GF-D8 (cell line): ENCODE measurements at regions not wholly inside any gene's neighbourhood (a gene's known extent, or its start where the extent isn't known, plus 50 kb on each side); places are given as distances from the start of the nearest gene placed in this dataset.
"Not testable (repeated sequence)": the region's sequence is repeated elsewhere in the genome, so short reads cannot be mapped to it uniquely, and the experiment has no call there.

ENCODE experiments used
- DNase-seq: peaks from one replicate; lab custom pipeline; 2025; lab: John Stamatoyannopoulos, UW

- DNase-seq, result not testable (repeated sequence)
These were observed 108.2 kb upstream of the IKBKE start for GRCh38 chr1:206361978-206362543.

GRCh38 chr1:206362994-206363393 is 107.3 kb upstream of the IKBKE start:
- DNase-seq, result not testable (repeated sequence)

- DNase-seq, result not testable (repeated sequence)
These were observed 105.0 kb upstream of the IKBKE start for GRCh38 chr1:206365271-206365670.

GRCh38 chr1:206366131-206366530 is 104.1 kb upstream of the IKBKE start:
- DNase-seq, result not testable (repeated sequence)

DNA sequence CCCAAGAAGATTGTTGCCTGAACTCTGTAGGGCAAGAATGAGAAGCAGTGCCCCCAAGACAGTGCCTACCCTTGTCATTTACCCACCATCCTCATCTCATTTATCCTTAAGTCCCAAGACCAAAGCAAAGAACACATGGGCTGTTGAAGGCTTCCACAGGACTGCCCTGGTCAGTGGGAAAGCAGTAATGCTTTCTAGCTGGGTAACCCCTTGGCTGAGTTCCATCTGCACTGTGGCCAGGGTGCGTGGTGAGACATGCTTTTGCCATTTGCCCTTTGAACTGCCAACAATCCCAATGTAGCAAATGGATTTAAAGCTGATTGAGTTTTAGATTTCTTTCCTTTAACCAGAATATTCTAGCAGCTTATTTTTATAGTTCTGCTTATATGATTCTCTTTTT is 103.5 kb upstream of the IKBKE start:
- DNase-seq, result not testable (repeated sequence)

- DNase-seq, result not testable (repeated sequence)
These were observed 102.2 kb upstream of the IKBKE start for GRCh38 chr1:206367955-206368622.

DNA sequence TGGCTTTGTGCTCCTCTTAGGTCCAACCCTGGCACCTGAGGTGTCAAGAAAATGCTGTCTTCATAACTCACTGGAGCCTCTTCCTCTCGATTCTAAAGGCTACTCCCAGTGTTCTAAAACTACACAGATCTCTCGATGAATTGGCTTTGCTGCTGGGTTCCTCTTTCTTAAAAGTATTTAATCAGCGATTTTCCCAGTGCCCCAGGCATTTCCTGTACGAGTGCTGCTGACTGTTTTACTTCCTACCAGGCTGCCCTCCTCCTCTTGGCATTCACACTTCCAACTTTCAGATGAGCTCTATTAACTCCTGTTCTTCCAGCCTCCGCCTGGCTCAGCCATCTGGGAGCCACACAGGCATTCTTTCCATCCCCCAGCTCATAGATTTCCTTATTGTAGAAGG is 95.6 kb upstream of the IKBKE start:
- not testable (repeated sequence) for DNase-seq

DNA sequence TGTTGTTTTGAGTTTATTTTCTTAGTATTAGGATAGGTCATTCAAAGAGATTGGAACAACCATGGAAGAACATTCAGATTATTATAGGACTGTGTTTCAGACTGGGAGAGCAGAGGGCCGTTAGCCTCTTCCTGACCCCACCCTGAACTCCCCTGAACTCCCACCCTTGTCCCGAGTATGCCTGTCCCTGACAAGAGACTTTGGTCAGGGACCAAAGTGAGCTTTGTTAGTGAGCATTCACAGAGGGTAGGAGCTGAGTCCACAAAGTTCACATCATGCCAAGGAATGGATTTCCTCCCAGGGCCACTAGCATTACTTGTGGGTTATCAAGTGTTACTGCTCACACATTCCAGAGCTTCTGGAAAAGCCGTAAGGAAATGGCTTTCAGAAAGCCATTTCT is 94.7 kb upstream of the IKBKE start:
- not testable (repeated sequence) for DNase-seq

DNA sequence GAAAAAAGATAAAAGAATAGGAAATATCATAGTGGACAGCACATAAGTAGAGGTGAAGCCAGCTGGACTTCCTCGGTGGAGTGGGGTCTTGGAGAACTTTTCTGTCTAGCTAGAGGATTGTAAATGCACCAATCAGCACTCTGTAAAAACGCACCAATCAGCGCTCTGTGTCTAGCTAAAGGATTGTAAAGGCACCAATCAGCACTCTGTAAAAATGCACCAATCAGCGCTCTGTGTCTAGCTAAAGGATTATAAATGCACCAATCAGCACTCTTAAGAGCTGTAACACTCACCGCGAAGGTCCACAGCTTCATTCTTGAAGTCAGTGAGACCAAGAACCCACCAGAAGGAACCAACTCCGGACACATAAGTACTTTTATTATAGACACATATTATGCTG is 91.8 kb upstream of the IKBKE start:
- DNase-seq, result not testable (repeated sequence)

- DNase-seq, result not testable (repeated sequence)
These were observed 91.0 kb upstream of the IKBKE start for GRCh38 chr1:206379245-206379644.

GRCh38 chr1:206380163-206380790 is 90.0 kb upstream of the IKBKE start:
- DNase-seq, result peak; percentile 61

DNA sequence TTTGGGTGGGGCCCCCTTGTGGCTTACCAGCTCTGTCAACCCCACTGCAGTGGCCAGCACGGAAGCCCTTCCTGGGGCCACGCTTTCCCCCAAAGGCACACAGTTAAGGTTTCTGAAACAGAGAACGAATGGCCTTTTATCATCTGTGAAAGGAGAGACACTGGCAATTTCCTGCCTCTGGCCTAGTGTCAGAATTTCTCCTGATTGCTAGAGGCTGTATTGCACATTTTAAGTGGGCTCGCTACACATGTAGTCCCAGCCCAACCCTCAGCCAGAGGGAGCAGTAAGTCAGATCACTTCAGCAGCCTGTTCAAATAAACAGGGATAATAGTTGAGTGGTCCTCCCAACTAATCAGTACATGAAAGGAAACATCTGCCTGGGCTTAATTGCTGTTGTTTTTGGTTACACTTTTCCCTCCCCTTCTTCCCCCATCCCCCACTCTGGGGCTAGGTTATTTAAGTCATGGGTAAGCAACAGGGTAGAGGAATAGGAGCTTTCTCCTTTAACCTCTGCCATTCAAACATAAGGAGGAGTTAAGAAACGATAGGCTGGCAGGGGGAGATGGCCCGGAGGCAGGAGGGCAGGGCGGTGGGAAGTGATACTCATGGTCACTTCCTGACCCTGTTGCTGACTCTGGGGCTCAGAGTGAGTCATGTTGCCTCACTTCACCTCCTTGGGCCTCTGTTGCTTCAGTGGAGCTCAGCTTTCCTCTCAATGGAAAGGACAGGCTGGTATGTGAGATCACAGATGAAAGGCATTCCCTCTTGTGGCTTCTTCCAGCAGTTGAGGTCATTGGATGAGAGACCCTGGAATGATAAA is 89.3 kb upstream of the IKBKE start:
- peak; percentile 7 for DNase-seq

DNA sequence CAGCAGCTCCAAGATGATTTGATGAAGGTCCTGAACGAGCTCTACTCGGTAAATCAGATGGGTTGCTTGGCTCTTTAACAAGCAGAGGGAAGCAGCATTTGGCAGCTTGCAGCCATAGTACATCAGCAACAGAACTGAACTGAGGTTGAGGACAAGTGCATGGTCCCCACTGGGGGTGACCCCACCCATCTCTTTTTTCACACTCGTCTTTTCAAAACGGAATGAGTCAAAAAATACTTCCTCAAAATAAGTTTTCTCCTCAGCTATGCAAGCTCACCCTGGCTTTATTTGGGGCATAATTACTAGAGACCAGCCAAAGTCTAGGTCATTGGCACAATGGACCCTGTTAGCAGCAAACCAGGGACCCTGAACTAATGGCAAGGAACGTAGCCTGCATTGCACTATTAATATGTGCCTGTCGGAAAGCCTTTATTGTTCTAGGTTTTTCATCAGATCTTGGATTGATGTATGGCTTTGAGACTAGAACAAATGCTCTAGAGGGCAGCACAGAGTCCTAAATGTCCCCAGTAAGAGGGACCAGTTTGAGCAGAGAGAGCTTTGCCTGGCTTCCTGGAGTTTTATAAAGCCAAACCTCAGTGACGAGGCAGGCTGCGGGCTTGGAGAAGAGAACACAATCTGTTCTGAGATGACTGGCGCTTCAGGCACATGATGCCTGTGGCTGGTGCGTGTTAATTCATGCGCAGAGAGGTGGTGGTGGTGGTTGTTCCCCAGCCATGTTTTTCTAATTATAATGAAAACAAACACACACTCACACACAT is 86.1 kb upstream of the IKBKE start:
- DNase-seq, result not testable (repeated sequence)

DNA sequence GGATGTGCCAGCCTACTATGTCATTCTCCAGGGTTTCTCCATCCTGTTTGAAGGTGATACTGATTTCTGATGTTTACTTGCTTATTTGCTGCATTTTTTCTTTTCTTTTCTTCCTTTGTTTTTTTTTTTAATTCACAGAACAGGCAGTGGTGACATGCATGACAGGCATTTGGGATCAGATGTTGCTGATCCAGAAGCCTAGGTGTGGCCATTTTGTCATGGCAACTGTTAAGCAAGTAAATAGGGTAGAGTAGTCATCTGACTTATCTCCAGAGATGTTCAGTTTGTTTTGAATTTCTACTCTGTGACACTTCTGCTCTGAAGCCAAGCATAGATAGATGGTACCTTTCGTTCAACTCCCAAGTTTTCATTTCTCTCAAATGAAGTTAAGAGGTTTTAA is 85.4 kb upstream of the IKBKE start:
- not testable (repeated sequence) for DNase-seq

DNA sequence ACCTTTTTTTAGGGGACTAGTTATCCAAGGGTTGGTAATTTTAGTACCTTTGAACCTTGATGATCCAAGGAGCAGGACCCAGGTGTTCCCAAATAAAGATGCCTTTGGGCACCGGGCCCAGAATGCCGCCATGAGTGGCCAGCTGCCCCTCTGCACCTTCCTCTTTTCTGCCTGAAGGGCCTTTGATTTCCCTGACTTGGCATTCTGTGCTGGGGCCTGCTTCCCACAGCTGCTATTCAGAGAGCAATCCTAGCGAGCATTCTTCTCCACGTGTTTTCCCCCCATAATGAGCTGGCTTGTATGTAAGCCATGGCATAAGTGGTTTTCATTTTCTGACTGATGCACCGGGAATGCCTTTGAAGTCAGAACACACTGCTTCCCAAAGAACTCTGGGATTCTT is 82.6 kb upstream of the IKBKE start:
- not testable (repeated sequence) for DNase-seq

DNA sequence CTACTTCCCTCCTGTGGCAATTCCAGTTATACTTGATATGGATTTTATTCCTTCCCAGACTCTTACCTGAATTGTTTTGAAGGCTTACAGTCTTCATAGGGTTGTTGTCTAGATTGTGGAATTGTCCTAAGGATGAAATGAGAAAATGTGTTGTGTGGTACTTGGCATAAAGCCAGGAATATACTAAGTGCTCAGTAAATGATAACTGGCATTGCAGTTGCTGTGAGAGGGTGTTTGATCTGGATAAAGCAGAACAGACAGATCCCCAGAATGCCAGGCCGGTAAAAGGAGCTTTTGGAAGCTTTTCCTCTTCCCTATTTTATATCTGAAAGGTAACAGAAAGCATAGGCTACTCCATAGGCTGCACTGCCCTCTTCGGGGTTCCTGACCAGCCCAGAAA is 78.4 kb upstream of the IKBKE start:
- not testable (repeated sequence) for DNase-seq

DNA sequence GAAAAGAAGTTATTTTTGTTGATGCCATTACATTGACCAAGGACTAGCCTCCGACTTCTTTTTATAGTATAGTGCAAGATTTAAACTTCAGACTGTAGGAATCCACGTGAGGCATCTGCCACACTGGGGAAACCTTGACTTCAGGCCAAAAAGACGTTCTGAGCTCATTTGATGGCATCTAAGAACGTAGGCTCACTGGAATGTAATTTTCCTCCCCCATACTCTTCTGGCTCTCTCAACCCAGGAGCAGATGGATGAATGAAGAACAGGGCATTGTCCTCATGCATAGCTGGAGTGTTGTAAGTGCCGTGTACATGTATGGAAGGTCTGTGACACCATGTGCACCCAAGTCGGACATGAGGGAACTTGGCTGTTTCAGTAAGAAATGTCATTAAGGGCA is 72.8 kb upstream of the IKBKE start:
- DNase-seq, result not testable (repeated sequence)

DNA sequence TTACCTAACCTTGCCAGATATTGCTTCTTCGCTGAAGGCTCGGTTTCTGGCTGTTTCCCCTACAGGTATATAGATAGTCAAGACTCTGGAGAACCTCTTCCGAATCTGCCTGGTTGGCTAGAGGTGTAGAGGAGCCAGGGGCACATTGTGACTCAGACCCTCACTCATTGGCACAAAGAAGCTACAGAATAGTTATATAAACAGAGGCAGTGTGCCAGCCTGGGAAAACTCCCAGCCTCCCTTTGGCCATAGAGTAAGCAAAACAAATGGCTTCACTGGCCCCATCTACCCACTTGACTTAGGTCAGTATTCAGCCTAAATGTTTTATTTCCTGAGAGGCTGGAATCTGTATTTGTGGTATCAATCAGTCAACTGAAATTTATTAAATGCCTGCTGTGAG is 72.0 kb upstream of the IKBKE start:
- DNase-seq, result not testable (repeated sequence)

- not testable (repeated sequence) for DNase-seq
These were observed 66.5 kb upstream of the IKBKE start for GRCh38 chr1:206403612-206404307.

GRCh38 chr1:206404309-206405027 is 65.8 kb upstream of the IKBKE start:
- DNase-seq, result not testable (repeated sequence)
